Sigmoid colon (tissue), 4 donors: ENCODE measurements at regions not wholly inside any gene's neighbourhood (a gene's known extent, or its start where the extent isn't known, plus 50 kb on each side); places are given as distances from the start of the nearest gene placed in this dataset.

Experiments
- CTCF ChIP-seq, 4 experiments: fragments of 450-650 bp in 3 of 4; fragments of 200-600 bp in 1 of 4; IDR thresholded peaks; one replicate each; pipeline ENCODE4 v1.5.1; 2016 to 2019; ENCODE audit warnings: antibody characterized with exemption in 4 of 4, mild to moderate bottlenecking in 3 of 4, moderate library complexity in 2 of 4
- EP300 ChIP-seq, 4 donors: sonication (generic); formaldehyde crosslinking; IDR thresholded peaks; one replicate each; pipeline ENCODE4 v1.6.1; 2017; ENCODE audit warnings: antibody characterized with exemption in 4 of 4
- POLR2A ChIP-seq, 2 donors: fragments of 450-650 bp; IDR thresholded peaks; one replicate each; pipeline ENCODE4 v1.6.1; 2016; ENCODE audit warnings: antibody characterized with exemption in 2 of 2, mild to moderate bottlenecking in 2 of 2, moderate library complexity in 2 of 2
- POLR2AphosphoS5 ChIP-seq, 4 donors: sonication (generic); formaldehyde crosslinking; IDR thresholded peaks; one replicate each; pipeline ENCODE4 v1.6.1; 2017; ENCODE audit warnings: antibody characterized with exemption in 4 of 4

DNA sequence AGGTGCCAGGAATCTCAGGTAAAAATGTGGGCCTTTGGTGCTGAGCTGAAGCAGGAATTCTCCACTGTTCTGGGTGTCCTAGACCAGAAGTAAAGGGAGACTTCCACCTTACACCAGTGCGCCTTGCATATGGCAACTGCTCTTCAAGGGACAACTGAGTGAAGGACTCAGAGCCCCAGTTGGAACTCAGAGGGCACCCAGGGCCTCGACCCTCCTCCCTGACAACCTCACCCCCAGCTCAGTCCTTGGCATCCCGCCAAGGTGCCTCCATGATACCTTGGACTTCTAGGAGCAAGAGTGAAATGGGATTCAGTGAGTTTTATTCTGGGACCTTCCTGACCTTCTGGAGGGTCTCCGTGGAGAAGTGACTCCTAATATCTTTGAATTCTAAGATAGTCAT lies 140.3 kb downstream of the GPCPD1 start:
- TF ChIP-seq CTCF (IDR thresholded peaks at IDR 0.05), result no peak
- no peak for TF ChIP-seq POLR2A (IDR thresholded peaks at IDR 0.05)
- TF ChIP-seq POLR2AphosphoS5 (IDR thresholded peaks at IDR 0.05), result no peak
- no peak for TF ChIP-seq EP300 (IDR thresholded peaks at IDR 0.05)
